ENCODE measurements at regions not wholly inside any gene's neighbourhood (a gene's known extent, or its start where the extent isn't known, plus 50 kb on each side); places are given as distances from the start of the nearest gene placed in this dataset.

GRCh38 chr1:219324629-219325367 is 151.1 kb downstream of the LYPLAL1 start:
- Histone ChIP-seq H4K20me1 (ENCODE audit: control insufficient read depth, extremely low read depth, insufficient read depth, low read length) (peaks cover 3% of the 10 kb centered on the region), H2AFZ (ENCODE audit: control insufficient read depth, low read length) (no peak overlapping the region), H3K27ac (ENCODE audit: control insufficient read depth, insufficient read depth, low read length) (no peak overlapping the region), H3K36me3 (ENCODE audit: control insufficient read depth in 2 of 2, extremely low read depth in 1 of 2, insufficient read depth in 2 of 2, low read length in 2 of 2) (no peaks in the 10 kb centered on the region), H3K79me2 (ENCODE audit: control insufficient read depth, insufficient read depth, low read length) (no peaks in the 10 kb centered on the region), H3K4me1 (ENCODE audit: control insufficient read depth, extremely low read depth, insufficient read depth, low read length) (peaks cover 16% of the 10 kb centered on the region), H3K9ac (ENCODE audit: control insufficient read depth, extremely low read depth, insufficient read depth, low read length) (no peak overlapping the region), H3K4me3 (ENCODE audit: control insufficient read depth in 2 of 3, extremely low read depth in 1 of 3, insufficient read depth in 2 of 3, low read depth in 1 of 3, low read length in 3 of 3) (no peak overlapping the region), H3K9me1 (ENCODE audit: control insufficient read depth, extremely low read depth, insufficient read depth, low read length) (no peaks in the 10 kb centered on the region), H3K27me3 (ENCODE audit: control insufficient read depth, extremely low read depth, insufficient read depth, low read length) (peaks cover 73% of the 10 kb centered on the region), H3K4me2 (ENCODE audit: control insufficient read depth, extremely low read depth, insufficient read depth, low read depth, low read length) (peak overlapping the region; percentile 49), H3K9me3 (ENCODE audit: control insufficient read depth, low read depth, low read length) (peaks cover 3% of the 10 kb centered on the region)
- dilution Hi-C loops (cut with MboI; ENCODE audit: extremely low pct_ligation_motif_present, low sequenced_read_pairs) = no loop called here
- no peak for TF ChIP-seq EZH2 (IDR thresholded peaks at IDR 0.05; ENCODE audit: low read length)
- TF ChIP-seq, protein P1, sequence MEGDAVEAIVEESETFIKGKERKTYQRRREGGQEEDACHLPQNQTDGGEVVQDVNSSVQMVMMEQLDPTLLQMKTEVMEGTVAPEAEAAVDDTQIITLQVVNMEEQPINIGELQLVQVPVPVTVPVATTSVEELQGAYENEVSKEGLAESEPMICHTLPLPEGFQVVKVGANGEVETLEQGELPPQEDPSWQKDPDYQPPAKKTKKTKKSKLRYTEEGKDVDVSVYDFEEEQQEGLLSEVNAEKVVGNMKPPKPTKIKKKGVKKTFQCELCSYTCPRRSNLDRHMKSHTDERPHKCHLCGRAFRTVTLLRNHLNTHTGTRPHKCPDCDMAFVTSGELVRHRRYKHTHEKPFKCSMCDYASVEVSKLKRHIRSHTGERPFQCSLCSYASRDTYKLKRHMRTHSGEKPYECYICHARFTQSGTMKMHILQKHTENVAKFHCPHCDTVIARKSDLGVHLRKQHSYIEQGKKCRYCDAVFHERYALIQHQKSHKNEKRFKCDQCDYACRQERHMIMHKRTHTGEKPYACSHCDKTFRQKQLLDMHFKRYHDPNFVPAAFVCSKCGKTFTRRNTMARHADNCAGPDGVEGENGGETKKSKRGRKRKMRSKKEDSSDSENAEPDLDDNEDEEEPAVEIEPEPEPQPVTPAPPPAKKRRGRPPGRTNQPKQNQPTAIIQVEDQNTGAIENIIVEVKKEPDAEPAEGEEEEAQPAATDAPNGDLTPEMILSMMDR (optimal IDR thresholded peaks at IDR 0.05 in 1 of 3, IDR thresholded peaks at IDR 0.05 in 1 of 3, conservative IDR thresholded peaks at IDR 0.05 in 1 of 3; ENCODE audit: extremely low read depth in 1 of 3, insufficient read depth in 2 of 3, low read length in 3 of 3) = no peak
- FAIRE-seq = peak; percentile 79
- DNase-seq (ENCODE audit: low read depth, low spot score) = peak; percentile 50

GRCh38 chr1:219324171-219324570 is 150.5 kb downstream of the LYPLAL1 start:
- peaks cover 16% of the 10 kb centered on the region for H3K4me1 ChIP-seq (ENCODE audit: control insufficient read depth, extremely low read depth, insufficient read depth, low read length)
- no peak overlapping the region for H2AFZ ChIP-seq (ENCODE audit: control insufficient read depth, low read length)
- TF ChIP-seq EZH2 (IDR thresholded peaks at IDR 0.05; ENCODE audit: low read length) = peak; percentile 23
- TF ChIP-seq, protein P1 (optimal IDR thresholded peaks at IDR 0.05 in 1 of 3, IDR thresholded peaks at IDR 0.05 in 1 of 3, conservative IDR thresholded peaks at IDR 0.05 in 1 of 3; ENCODE audit: extremely low read depth in 1 of 3, insufficient read depth in 2 of 3, low read length in 3 of 3) = no peak
- peaks cover 6% of the 10 kb centered on the region for H4K20me1 ChIP-seq (ENCODE audit: control insufficient read depth, extremely low read depth, insufficient read depth, low read length)
- no peak overlapping the region for H3K27ac ChIP-seq (ENCODE audit: control insufficient read depth, insufficient read depth, low read length)
- H3K79me2 ChIP-seq (ENCODE audit: control insufficient read depth, insufficient read depth, low read length) = no peaks in the 10 kb centered on the region
- no peak for DNase-seq (ENCODE audit: low read depth, low spot score)
- no peak overlapping the region for H3K4me3 ChIP-seq (ENCODE audit: control insufficient read depth in 2 of 3, extremely low read depth in 1 of 3, insufficient read depth in 2 of 3, low read depth in 1 of 3, low read length in 3 of 3)
- H3K9ac ChIP-seq (ENCODE audit: control insufficient read depth, extremely low read depth, insufficient read depth, low read length) = no peak overlapping the region
- no peaks in the 10 kb centered on the region for H3K36me3 ChIP-seq (ENCODE audit: control insufficient read depth in 2 of 2, extremely low read depth in 1 of 2, insufficient read depth in 2 of 2, low read length in 2 of 2)
- peaks cover 3% of the 10 kb centered on the region for H3K9me3 ChIP-seq (ENCODE audit: control insufficient read depth, low read depth, low read length)
- H3K9me1 ChIP-seq (ENCODE audit: control insufficient read depth, extremely low read depth, insufficient read depth, low read length) = no peaks in the 10 kb centered on the region
- no peak overlapping the region for H3K4me2 ChIP-seq (ENCODE audit: control insufficient read depth, extremely low read depth, insufficient read depth, low read depth, low read length)
- FAIRE-seq = no peak
- peaks cover 74% of the 10 kb centered on the region for H3K27me3 ChIP-seq (ENCODE audit: control insufficient read depth, extremely low read depth, insufficient read depth, low read length)
- dilution Hi-C loops (cut with MboI; ENCODE audit: extremely low pct_ligation_motif_present, low sequenced_read_pairs) = no loop called here
